GM12878 (cell line): ENCODE measurements at regions not wholly inside any gene's neighbourhood (a gene's known extent, or its start where the extent isn't known, plus 50 kb on each side); places are given as distances from the start of the nearest gene placed in this dataset.

ENCODE experiments used
- ATAC-seq: fragments of 200-7000 bp; cut with Tn5 transposase; 3 replicates; pipeline ENCODE4 v1.9.1; 2020; ENCODE audit warnings: mild to moderate bottlenecking, moderate library complexity
- BruUV-seq: library from RNA; stranded (reverse); fragments of 400-500 nt; replicated peaks from 2 replicates; lab custom pipeline; 2021; lab: Mats Ljungman, UMichigan
- CTCF ChIA-PET: fragments of 300-600 bp; sonication (Branson Sonifier 250); formaldehyde crosslinking; extraction: SDS; loops from one replicate; lab custom pipeline; 2021; ENCODE audit warnings: inconsistent platforms; lab: Yijun Ruan, JAX
- POLR2A ChIA-PET: fragments of 350-600 bp; formaldehyde crosslinking; extraction: SDS; loops from one replicate; lab custom pipeline; 2021; ENCODE audit warnings: inconsistent platforms; lab: Charles Lee
- RAD21 ChIA-PET: fragments of 300-600 bp; sonication (Branson Sonifier 250); formaldehyde crosslinking; loops from one replicate; lab custom pipeline; 2023; ENCODE audit warnings: antibody characterized with exemption; ENCODE audit not compliant: unreplicated experiment; lab: Charles Lee
- SMC1A ChIA-PET: fragments of 300-600 bp; sonication (Branson Sonifier 250); formaldehyde crosslinking; loops from one replicate; lab custom pipeline; 2023; ENCODE audit not compliant: unreplicated experiment, uncharacterized antibody; lab: Charles Lee
- DNase-seq: peaks from one replicate; pipeline ENCODE4 v3.0.0-alpha.2; 2011; ENCODE audit warnings: low read depth, low spot score
- FAIRE-seq: peaks from 3 replicates; lab custom pipeline; 2011; peaks lifted over from hg19 to GRCh38; lab: Jason Lieb, UNC
- H2AFZ ChIP-seq: 2 replicates; pipeline ENCODE4 v1.6.0; 2011; ENCODE audit warnings: low read depth, low read length, control low read depth; ENCODE audit not compliant: control insufficient read depth
- H3K27ac ChIP-seq: 2 replicates; pipeline ENCODE4 v1.5.1; 2011; ENCODE audit warnings: control low read depth; ENCODE audit not compliant: control insufficient read depth, insufficient read depth
- H3K27me3 ChIP-seq, 2 experiments: replicated peaks in 1 of 2; 2 replicates each; pipeline versions ENCODE4 v1.6.0 to v1.6.1; 2011; ENCODE audit warnings: low read length in 1 of 2; ENCODE audit not compliant: control insufficient read depth in 2 of 2, insufficient read depth in 2 of 2
- H3K36me3 ChIP-seq, 2 experiments: 2 replicates each; pipeline ENCODE4 v1.5.1; 2011; ENCODE audit warnings: low read length in 1 of 2; ENCODE audit not compliant: control insufficient read depth in 2 of 2, insufficient read depth in 2 of 2
- H3K4me1 ChIP-seq: 2 replicates; pipeline ENCODE4 v1.6.1; 2011; ENCODE audit warnings: mild to moderate bottlenecking, low read length, moderate library complexity, mixed read lengths; ENCODE audit not compliant: control insufficient read depth, insufficient read depth
- H3K4me2 ChIP-seq: 2 replicates; pipeline ENCODE4 v1.6.0; 2011; ENCODE audit warnings: control low read depth; ENCODE audit not compliant: control insufficient read depth, insufficient read depth
- H3K4me3 ChIP-seq: fragments of 200-600 bp; sonication (generic); 2 replicates; pipeline ENCODE4 v1.5.1; 2016
- H3K79me2 ChIP-seq: 2 replicates; pipeline ENCODE4 v1.6.0; 2011; ENCODE audit warnings: low read length; ENCODE audit not compliant: control insufficient read depth, insufficient read depth
- H3K9ac ChIP-seq: 2 replicates; pipeline ENCODE4 v1.8.0; 2011; ENCODE audit warnings: low read length, control low read depth, mixed read lengths; ENCODE audit not compliant: control insufficient read depth, insufficient read depth
- H3K9me3 ChIP-seq: replicated peaks from 3 replicates; pipeline ENCODE4 v1.5.1; 2011; ENCODE audit warnings: mild to moderate bottlenecking, low read length; ENCODE audit not compliant: control insufficient read depth, insufficient read depth
- H4K20me1 ChIP-seq: 2 replicates; pipeline ENCODE4 v1.6.0; 2011; ENCODE audit not compliant: control insufficient read depth, insufficient read depth
- ASH2L ChIP-seq: fragments of 300-600, 200-600 bp; sonication (generic); IDR thresholded peaks from 2 replicates; pipeline ENCODE4 v1.6.1; 2017; ENCODE audit warnings: low read depth, mild to moderate bottlenecking, borderline replicate concordance
- CBX3 ChIP-seq: fragments of 200-600 bp; sonication (generic); IDR thresholded peaks from 2 replicates; pipeline ENCODE4 v1.6.1; 2016; ENCODE audit warnings: low read depth, borderline replicate concordance
- CEBPZ ChIP-seq: fragments of 150-350 bp; IDR thresholded peaks from 2 replicates; pipeline ENCODE4 v1.6.1; 2016; ENCODE audit warnings: low read depth, low read length
- EZH2 ChIP-seq: IDR thresholded peaks from 2 replicates; pipeline ENCODE4 v1.6.1; 2012; ENCODE audit warnings: low read depth, mild to moderate bottlenecking, control low read depth, inconsistent platforms, low read length, borderline replicate concordance; ENCODE audit not compliant: control insufficient read depth
- HSF1 ChIP-seq: fragments of 150-350 bp; IDR thresholded peaks from 2 replicates; pipeline ENCODE4 v1.6.1; 2014; ENCODE audit warnings: mild to moderate bottlenecking, low read depth, low read length
- JUNB ChIP-seq: IDR thresholded peaks from 2 replicates; pipeline ENCODE4 v1.6.1; 2016; ENCODE audit warnings: antibody characterized with exemption, mild to moderate bottlenecking
- JUND ChIP-seq: IDR thresholded peaks from 2 replicates; pipeline ENCODE4 v1.6.1; 2012; ENCODE audit warnings: low read depth, mild to moderate bottlenecking, low read length, improper control_type of control experiment, moderate library complexity
- NFXL1 ChIP-seq: fragments of 450-650 bp; IDR thresholded peaks from 2 replicates; pipeline ENCODE4 v1.6.1; 2017; ENCODE audit warnings: antibody characterized with exemption, mild to moderate bottlenecking, borderline replicate concordance
- NR2C2 ChIP-seq: IDR thresholded peaks from 2 replicates; pipeline ENCODE4 v1.6.1; 2011; ENCODE audit warnings: borderline replicate concordance, low read depth; ENCODE audit not compliant: control insufficient read depth, insufficient read length
- PML ChIP-seq: IDR thresholded peaks from 2 replicates; pipeline ENCODE4 v1.6.1; 2012; ENCODE audit warnings: low read length, inconsistent platforms
- RAD21 ChIP-seq: IDR thresholded peaks from 2 replicates; pipeline ENCODE4 v1.6.1; 2011; ENCODE audit warnings: mild to moderate bottlenecking, low read depth, low read length, moderate library complexity; ENCODE audit not compliant: insufficient read depth
- RUNX3 ChIP-seq: IDR thresholded peaks from 2 replicates; pipeline ENCODE4 v1.6.1; 2012; ENCODE audit warnings: low read length, inconsistent platforms
- SREBF1 ChIP-seq: IDR thresholded peaks from 2 replicates; pipeline ENCODE4 v1.6.1; 2012; ENCODE audit warnings: mild to moderate bottlenecking, low read length
- TCF3 ChIP-seq: IDR thresholded peaks from 2 replicates; pipeline ENCODE4 v1.6.1; 2012; ENCODE audit warnings: low read depth, mild to moderate bottlenecking, low read length, borderline replicate concordance; ENCODE audit not compliant: insufficient read depth
- USF2 ChIP-seq: IDR thresholded peaks from 2 replicates; pipeline ENCODE4 v1.6.1; 2011; ENCODE audit warnings: low read depth, low read length, improper control_type of control experiment, borderline replicate concordance
- ZNF384 ChIP-seq: IDR thresholded peaks from 2 replicates; pipeline ENCODE4 v1.6.1; 2012; ENCODE audit warnings: low read depth, mild to moderate bottlenecking, low read length, improper control_type of control experiment, borderline replicate concordance
- WGBS: methylation state at CpG from one replicate; pipeline ENCODE4 v1.1.6; 2016; ENCODE audit warnings: low lambda C conversion rate; ENCODE audit not compliant: insufficient replicate concordance, insufficient coverage; ENCODE audit errors: missing lambda C conversion rate; 5-methylcytosine and 5-hydroxymethylcytosine counted together
- in situ Hi-C: fragments of 300-500 bp; cut with MboI; formaldehyde crosslinking; loops from 9 replicates; pipeline ENCODE4 v1.14.3; 2018; ENCODE audit warnings: mixed read lengths
- intact Hi-C: fragments of 100-400 bp; cut with micrococcal nuclease; formaldehyde crosslinking; loops from one replicate; pipeline ENCODE4 v1.14.2; 2022; ENCODE audit not compliant: unreplicated experiment
- TF ChIP-seq, protein P1 (sequence below): fragments of 450-650 bp; IDR thresholded peaks from 2 replicates; pipeline ENCODE4 v1.6.1; 2017; ENCODE audit warnings: borderline replicate concordance

- TF ChIP-seq, protein P1, sequence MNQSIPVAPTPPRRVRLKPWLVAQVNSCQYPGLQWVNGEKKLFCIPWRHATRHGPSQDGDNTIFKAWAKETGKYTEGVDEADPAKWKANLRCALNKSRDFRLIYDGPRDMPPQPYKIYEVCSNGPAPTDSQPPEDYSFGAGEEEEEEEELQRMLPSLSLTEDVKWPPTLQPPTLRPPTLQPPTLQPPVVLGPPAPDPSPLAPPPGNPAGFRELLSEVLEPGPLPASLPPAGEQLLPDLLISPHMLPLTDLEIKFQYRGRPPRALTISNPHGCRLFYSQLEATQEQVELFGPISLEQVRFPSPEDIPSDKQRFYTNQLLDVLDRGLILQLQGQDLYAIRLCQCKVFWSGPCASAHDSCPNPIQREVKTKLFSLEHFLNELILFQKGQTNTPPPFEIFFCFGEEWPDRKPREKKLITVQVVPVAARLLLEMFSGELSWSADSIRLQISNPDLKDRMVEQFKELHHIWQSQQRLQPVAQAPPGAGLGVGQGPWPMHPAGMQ: no peak
- TF ChIP-seq RUNX3: no peak
- no peak for TF ChIP-seq PML
- TF ChIP-seq SREBF1: no peak
- TF ChIP-seq TCF3: no peak
- no peak for TF ChIP-seq CBX3
- TF ChIP-seq NFXL1: no peak
Measured at GRCh38 chr15:69945729-69946128, 152.0 kb downstream of the TLE3 start (continued).

GRCh38 chr15:69946870-69947269 is 150.8 kb downstream of the TLE3 start:
- H3K9me3 ChIP-seq: no peaks in the 10 kb centered on the region
- no peaks in the 10 kb centered on the region for H4K20me1 ChIP-seq
- FAIRE-seq (no peak), DNase-seq (no peak), ATAC-seq (no peak)
- BruUV-seq: no TSS peak
- ChIA-PET RAD21 (no interaction called here), CTCF (interaction anchor here (0.9 kb wide), 1 partner anchor 151 kb away, joined by 3 read pairs; the partner anchor contains the start of gene TLE3), SMC1A (interaction anchor here (0.7 kb wide), 1 partner anchor 58 kb away, joined by 3 read pairs; no protein-coding TSS in a partner anchor), POLR2A (no interaction called here)
- H3K27me3 ChIP-seq: no peaks in the 10 kb centered on the region; a peak in 3 of 4 replicates
- H3K9ac ChIP-seq: no peak overlapping the region
- no peaks in the 10 kb centered on the region for H3K36me3 ChIP-seq
- H3K4me2 ChIP-seq: no peak overlapping the region
- H3K4me3 ChIP-seq: no peak overlapping the region
- H3K4me1 ChIP-seq: no peaks in the 10 kb centered on the region
- H2AFZ ChIP-seq: no peak overlapping the region
- in situ Hi-C loops (no loop called here), intact Hi-C loops (no loop called here)
- H3K27ac ChIP-seq: no peak overlapping the region
- 23% methylated on average over 4 of the region's 4 CpGs for WGBS
- H3K79me2 ChIP-seq: no peaks in the 10 kb centered on the region
- TF ChIP-seq CBX3 (no peak), EZH2 (no peak), RAD21 (no peak), ZNF384 (no peak), JUNB (no peak), NR2C2 (no peak), HSF1 (no peak), USF2 (no peak), ASH2L (no peak), RUNX3 (no peak), JUND (no peak), CEBPZ (no peak)
